HG02759 (cell line): ENCODE measurements at regions not wholly inside any gene's neighbourhood (a gene's known extent, or its start where the extent isn't known, plus 50 kb on each side); places are given as distances from the start of the nearest gene placed in this dataset.

Experiments
- ATAC-seq: cut with Tn5 transposase; IDR thresholded peaks from one replicate; pipeline ENCODE4 v1.9.1; 2021; ENCODE audit warnings: mild to moderate bottlenecking, moderate library complexity; ENCODE audit not compliant: unreplicated experiment

DNA sequence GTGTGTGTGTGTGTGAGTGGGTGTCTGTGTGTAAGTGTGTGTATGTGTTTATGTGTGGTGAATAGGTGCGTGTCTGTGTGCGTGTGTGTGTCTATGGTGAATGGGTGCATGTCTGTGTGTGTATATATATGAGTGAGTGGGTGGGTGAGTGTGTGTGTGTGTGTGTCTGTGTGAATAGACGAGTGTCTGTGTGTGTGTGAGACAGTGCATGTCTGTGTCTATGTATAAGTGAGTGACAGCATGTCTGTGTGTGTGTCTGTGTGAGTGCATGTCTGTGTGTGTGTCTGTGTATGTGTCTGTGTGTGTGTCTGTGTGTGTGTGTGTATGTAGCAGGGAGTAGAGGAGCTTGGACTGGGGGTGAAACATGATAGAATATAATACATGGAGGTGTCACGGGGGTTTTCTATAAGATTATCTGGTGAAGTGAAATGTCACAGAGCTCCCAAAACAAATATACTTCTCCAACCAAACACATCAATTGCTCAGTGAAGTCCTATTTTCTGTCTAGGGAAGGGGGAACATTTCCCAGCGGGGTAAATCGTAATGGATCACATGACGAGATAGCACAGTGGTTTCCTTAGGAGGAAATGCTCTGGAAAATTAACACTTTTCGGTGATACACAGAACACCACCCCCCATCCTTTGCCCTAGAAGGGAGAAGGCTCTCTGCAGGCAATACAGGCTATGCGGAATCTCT lies 723.3 kb upstream of the CELF2 start:
- ATAC-seq = no peak

GRCh38 chr10:10294881-10295529 lies 722.7 kb upstream of the CELF2 start:
- ATAC-seq = no peak

DNA sequence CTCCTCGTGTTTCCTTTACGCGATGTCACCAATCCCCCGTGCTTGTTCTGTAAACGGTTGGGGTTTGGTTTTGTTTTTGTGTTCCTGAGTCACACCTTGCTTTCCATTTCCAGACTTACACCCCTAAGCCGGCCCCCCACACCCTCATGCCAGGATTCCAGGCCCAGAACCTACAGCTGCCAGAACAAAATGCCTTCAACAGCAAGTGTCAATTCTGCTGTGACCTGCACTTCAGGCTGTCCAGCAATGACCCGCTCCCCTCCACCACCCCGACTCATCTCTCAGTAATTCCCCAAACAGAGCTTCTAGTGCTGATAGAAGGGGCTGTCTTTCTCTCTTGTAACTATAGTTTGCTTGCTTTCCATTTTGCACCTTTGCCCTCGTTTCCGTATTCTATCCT lies 722.1 kb upstream of the CELF2 start:
- ATAC-seq = no peak

DNA sequence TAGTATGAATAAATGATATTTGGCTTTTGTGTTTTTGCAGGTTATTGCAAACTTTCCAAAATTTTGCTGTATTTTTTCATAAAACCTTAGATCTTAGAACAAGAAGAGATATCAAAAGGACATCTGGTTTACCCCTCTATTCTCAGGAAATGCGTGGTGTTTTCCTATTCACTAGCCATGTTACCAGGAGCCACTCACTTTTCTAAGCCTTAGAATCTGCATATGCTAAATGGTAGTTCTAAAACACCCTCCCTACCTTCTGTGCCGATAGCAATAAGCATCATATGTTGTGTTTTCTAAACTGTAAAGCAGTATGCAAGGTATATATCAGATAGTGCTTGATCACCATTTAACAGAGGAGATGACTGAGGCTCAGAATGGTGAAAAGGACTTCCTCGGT lies 715.0 kb upstream of the CELF2 start:
- ATAC-seq = no peak

DNA sequence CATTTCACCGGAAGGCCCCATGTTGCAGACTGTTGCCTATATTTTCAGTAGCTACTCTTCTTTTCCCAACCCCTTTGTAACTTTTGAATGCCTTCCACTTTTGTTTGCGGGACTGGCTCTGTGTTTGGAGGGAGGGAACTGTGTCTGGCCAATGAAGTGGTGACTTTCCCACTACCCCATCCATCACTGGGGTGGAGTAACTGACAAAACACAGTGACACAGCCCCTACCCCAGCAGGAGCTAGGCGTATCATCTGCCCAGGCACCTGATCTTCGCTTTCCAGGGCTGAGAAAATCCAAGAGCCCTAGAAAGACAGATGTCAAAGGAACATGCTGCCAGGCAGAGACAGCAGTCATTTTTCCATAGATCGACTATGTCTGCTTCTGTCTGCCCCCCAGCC lies 710.6 kb upstream of the CELF2 start:
- no peak for ATAC-seq

GRCh38 chr10:10307551-10307950 lies 710.1 kb upstream of the CELF2 start:
- no peak for ATAC-seq

DNA sequence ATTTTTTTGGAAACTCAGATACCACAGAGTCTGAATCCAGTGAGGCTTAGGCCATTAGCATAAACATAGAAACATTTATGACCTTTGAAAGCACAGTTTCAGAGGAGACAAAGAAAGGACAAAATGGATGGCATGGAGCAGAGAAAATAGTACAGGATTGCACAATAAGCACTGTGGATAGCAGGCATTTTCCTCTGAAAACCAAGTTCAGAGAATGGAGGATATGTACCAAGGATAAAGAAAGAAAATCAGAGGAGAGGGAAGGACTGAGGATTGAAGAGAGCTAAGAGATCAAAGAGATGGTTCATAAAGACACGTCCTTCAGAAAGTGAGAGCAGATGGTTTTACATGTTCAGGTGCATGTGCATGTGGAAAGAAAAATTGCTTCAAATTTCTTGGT lies 707.2 kb upstream of the CELF2 start:
- ATAC-seq = no peak

DNA sequence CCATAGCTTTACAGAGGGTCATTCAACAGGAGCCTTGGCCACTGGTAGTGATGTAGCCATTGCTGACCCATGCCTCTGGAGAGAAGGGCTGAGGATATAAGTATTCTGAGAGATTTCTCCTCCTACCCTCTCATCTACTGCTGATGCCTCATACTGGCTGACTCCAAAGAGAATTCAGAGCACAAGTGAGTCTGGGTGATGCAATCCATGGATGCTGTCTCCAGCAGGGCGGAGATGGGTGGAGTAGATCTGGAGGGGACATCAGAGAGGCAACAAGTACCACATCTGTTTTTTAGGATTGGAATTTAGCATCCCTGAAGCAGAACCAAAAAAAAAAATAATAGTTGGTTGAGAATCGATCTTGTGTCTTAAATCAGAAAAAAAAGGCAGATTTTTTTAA lies 705.7 kb upstream of the CELF2 start:
- no peak for ATAC-seq

GRCh38 chr10:10313149-10313835 lies 704.4 kb upstream of the CELF2 start:
- no peak for ATAC-seq

GRCh38 chr10:10314626-10315025 lies 703.0 kb upstream of the CELF2 start:
- ATAC-seq = no peak

DNA sequence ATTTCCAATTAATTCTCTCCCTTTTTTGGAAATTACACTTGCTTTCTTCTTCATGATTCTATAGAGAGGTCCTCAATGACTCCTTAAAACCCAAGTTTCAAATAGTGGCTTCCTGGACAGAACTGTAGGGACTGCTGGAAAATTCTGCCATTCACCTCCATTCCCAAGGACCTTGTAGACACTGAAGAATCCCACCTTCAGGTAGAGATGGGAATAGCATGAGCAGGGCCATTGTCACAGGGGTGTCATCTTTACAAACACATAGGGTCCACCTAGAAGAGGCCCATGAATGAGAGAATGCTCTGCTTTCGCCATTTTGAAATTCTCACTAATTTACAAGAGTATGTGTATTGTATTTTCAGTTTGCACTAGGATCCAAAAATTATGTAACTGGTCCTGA lies 701.7 kb upstream of the CELF2 start:
- ATAC-seq = no peak

GRCh38 chr10:10317151-10317550 lies 700.5 kb upstream of the CELF2 start:
- ATAC-seq = no peak

DNA sequence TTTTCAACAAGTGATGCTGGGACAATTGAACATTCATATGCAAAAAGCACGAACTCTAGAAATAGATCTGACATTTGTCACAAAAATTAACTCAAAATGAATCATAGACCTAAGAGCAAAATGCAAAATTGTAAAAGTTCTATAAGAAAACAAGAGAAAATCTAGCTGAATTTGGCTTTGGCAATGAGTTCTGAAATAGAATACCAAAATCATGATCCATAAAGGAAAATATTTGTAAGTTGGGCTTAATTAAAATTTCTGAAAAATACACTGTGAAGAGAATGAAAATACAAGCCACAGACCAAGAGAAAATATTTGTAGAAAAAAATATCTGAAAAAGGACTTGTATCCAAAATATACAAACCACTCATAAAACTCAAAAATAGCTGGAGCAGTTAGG lies 698.8 kb upstream of the CELF2 start:
- no peak for ATAC-seq

- ATAC-seq = no peak
Observed at GRCh38 chr10:10320956-10321355, 696.7 kb upstream of the CELF2 start.

GRCh38 chr10:10326116-10326515 lies 691.6 kb upstream of the CELF2 start:
- ATAC-seq = no peak

GRCh38 chr10:10327934-10328333 lies 689.7 kb upstream of the CELF2 start:
- ATAC-seq = no peak

- ATAC-seq = no peak
Observed at GRCh38 chr10:10330418-10330817, 687.3 kb upstream of the CELF2 start.

DNA sequence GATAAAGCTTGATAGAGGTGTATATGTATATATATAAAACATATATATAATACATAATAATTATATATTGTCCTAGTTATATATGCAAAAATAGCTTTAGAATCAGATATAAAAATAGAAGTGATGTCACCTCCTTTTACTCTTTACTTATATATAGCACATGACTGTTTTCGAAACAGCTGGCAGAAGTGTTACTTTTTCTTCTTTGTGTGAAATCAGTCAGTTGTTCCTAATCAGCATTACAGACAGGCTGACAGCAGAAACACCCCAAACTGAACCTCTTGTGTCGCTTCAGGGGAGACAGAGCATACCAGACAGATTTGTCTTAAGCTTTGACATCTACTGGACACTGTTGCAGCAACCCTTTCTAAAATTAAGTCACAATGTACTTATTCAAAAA lies 684.9 kb upstream of the CELF2 start:
- no peak for ATAC-seq

GRCh38 chr10:10333622-10334021 lies 684.0 kb upstream of the CELF2 start:
- ATAC-seq = no peak

DNA sequence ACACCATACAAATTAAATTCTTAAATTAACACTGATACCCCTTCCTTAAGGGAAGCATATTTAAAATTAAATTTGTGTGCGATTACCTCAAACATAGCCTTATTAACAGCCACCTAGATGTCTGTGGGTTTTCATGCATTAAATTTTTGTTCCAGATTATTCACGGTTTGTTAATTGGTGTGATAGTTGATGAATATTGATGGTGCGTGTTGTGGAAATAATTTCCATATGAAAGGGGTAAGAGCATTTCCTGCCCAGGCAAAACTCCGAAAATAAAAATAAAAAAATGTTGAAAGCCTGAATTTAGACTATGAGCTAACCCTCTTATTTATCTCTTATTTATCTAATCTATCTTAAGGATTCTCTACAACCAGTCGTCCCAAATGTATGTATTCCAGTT lies 679.3 kb upstream of the CELF2 start:
- ATAC-seq = no peak

- ATAC-seq = no peak
Observed at GRCh38 chr10:10346390-10347150, 671.1 kb upstream of the CELF2 start.

GRCh38 chr10:10350050-10350449 lies 667.6 kb upstream of the CELF2 start:
- no peak for ATAC-seq
